C1 segment of cervical spinal cord (tissue), 14 donors: ENCODE measurements at regions not wholly inside any gene's neighbourhood (a gene's known extent, or its start where the extent isn't known, plus 50 kb on each side); places are given as distances from the start of the nearest gene placed in this dataset.

Source experiments
- DNase-seq, 14 donors: peaks; one replicate each; lab custom pipeline; 2025; lab: John Stamatoyannopoulos, UW

- DNase-seq, result no peak
Observed at GRCh38 chr17:27241346-27241946, 52.5 kb upstream of the WSB1 start.

DNA sequence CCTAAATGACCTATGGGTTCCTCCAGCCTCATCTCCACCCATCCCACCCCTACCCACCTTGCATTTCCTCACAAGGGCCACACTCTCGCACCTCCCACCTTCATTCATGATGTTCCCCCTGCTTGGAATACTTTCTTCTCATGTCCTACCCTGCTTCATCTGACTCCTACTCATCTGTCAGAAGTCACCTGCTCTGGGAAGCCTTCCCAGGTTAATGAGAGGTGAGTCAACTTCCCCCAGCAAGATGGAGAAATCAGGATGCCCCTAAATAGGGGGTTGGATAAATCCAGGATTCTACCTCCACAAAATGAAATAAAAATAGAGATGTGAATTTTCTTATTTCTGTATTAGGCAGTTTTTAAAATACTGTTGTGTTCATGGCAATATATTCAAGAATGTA lies 51.0 kb upstream of the WSB1 start:
- no peak for DNase-seq

DNA sequence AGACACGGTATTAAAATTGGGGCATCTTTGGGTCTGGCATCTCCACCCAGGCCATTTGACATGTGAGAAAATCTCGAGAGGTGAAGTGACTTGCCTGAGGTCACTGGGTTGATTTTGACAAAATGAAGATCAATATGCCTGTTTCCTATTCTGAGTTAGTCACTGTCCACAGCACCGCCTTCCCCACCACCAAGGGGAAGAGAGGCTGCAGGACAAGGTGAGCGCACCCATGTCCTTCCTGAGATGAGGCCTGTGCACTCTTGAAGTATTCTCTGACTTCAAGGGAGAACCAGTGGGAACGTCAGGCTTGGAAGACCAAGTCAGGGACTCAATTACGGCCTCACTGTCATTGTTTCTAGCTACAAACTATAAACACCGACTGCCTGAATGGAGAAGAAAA lies 49.9 kb upstream of the WSB1 start:
- no peak for DNase-seq
